ENCODE measurements at regions not wholly inside any gene's neighbourhood (a gene's known extent, or its start where the extent isn't known, plus 50 kb on each side); places are given as distances from the start of the nearest gene placed in this dataset.

GRCh38 chr5:176743136-176743861 is 67.1 kb upstream of the UNC5A start:
- TF ChIP-seq RAD21 (IDR thresholded peaks at IDR 0.05; ENCODE audit: low read depth) = no peak
- no peak for TF ChIP-seq USF1 (IDR thresholded peaks at IDR 0.05)
- no peak for TF ChIP-seq MAX (IDR thresholded peaks at IDR 0.05)
- no peak for TF ChIP-seq CEBPB (IDR thresholded peaks at IDR 0.05)
- no peak for TF ChIP-seq REST (IDR thresholded peaks at IDR 0.05; ENCODE audit: low read depth)
- no peak for TF ChIP-seq CREB1 (IDR thresholded peaks at IDR 0.05; ENCODE audit: low read depth)
- TF ChIP-seq ZBTB7A (IDR thresholded peaks at IDR 0.05; ENCODE audit: low read depth) = no peak
- TF ChIP-seq YY1 (IDR thresholded peaks at IDR 0.05; ENCODE audit: low read depth) = no peak
- TF ChIP-seq EP300 (IDR thresholded peaks at IDR 0.05; ENCODE audit: borderline replicate concordance) = no peak
- no peak for TF ChIP-seq FOXM1 (IDR thresholded peaks at IDR 0.05; ENCODE audit: borderline replicate concordance, low read depth)
- no peak for TF ChIP-seq TCF12 (IDR thresholded peaks at IDR 0.05; ENCODE audit: low read depth)
- no peak for TF ChIP-seq TAF1 (IDR thresholded peaks at IDR 0.05; ENCODE audit: low read depth)
- TF ChIP-seq EGR1 (IDR thresholded peaks at IDR 0.05) = no peak
- no peak for TF ChIP-seq NFIC (IDR thresholded peaks at IDR 0.05)
- TF ChIP-seq TEAD4 (IDR thresholded peaks at IDR 0.05) = no peak

GRCh38 chr5:176743868-176744583 is 66.3 kb upstream of the UNC5A start:
- TF ChIP-seq TAF1 (IDR thresholded peaks at IDR 0.05; ENCODE audit: low read depth) (no peak), USF1 (IDR thresholded peaks at IDR 0.05) (no peak), CEBPB (IDR thresholded peaks at IDR 0.05) (no peak), REST (IDR thresholded peaks at IDR 0.05; ENCODE audit: low read depth) (no peak), TEAD4 (IDR thresholded peaks at IDR 0.05) (no peak), RAD21 (IDR thresholded peaks at IDR 0.05; ENCODE audit: low read depth) (no peak), EP300 (IDR thresholded peaks at IDR 0.05; ENCODE audit: borderline replicate concordance) (no peak), YY1 (IDR thresholded peaks at IDR 0.05; ENCODE audit: low read depth) (no peak), FOXM1 (IDR thresholded peaks at IDR 0.05; ENCODE audit: borderline replicate concordance, low read depth) (no peak), ZBTB7A (IDR thresholded peaks at IDR 0.05; ENCODE audit: low read depth) (no peak), NFIC (IDR thresholded peaks at IDR 0.05) (no peak), MAX (IDR thresholded peaks at IDR 0.05) (no peak), CREB1 (IDR thresholded peaks at IDR 0.05; ENCODE audit: low read depth) (no peak), TCF12 (IDR thresholded peaks at IDR 0.05; ENCODE audit: low read depth) (no peak), EGR1 (IDR thresholded peaks at IDR 0.05) (no peak)

- TF ChIP-seq YY1 (IDR thresholded peaks at IDR 0.05; ENCODE audit: low read depth) (no peak), REST (IDR thresholded peaks at IDR 0.05; ENCODE audit: low read depth) (no peak), MAX (IDR thresholded peaks at IDR 0.05) (no peak), USF1 (IDR thresholded peaks at IDR 0.05) (no peak), RAD21 (IDR thresholded peaks at IDR 0.05; ENCODE audit: low read depth) (peak; percentile 41)
These were observed 65.8 kb upstream of the UNC5A start for GRCh38 chr5:176744584-176744965.

Data from Ishikawa (cell line).